GM23338 (cell line): ENCODE measurements at regions not wholly inside any gene's neighbourhood (a gene's known extent, or its start where the extent isn't known, plus 50 kb on each side); places are given as distances from the start of the nearest gene placed in this dataset.

Experiments used
- ATAC-seq: fragments of 200-7000 bp; cut with Tn5 transposase; 3 replicates; pipeline ENCODE4 v1.9.1; 2020
- DNase-seq: peaks from one replicate; pipeline ENCODE4 v3.0.0-alpha.2; 2015; ENCODE audit warnings: low spot score
- H2AFZ ChIP-seq: fragments of 200-600 bp; sonication (generic); 2 replicates; pipeline ENCODE4 v1.8.0; 2016; ENCODE audit warnings: antibody characterized with exemption, mild to moderate bottlenecking, moderate library complexity
- H3F3A ChIP-seq: fragments of 200-600 bp; sonication (generic); replicated peaks from 2 replicates; pipeline ENCODE4 v1.8.0; 2017; ENCODE audit warnings: antibody characterized with exemption, mixed run types, low read depth
- H3K27ac ChIP-seq: fragments of 200-600 bp; sonication (generic); 2 replicates; pipeline ENCODE4 v1.6.1; 2016; ENCODE audit warnings: low read depth
- H3K27me3 ChIP-seq: fragments of 200-600 bp; sonication (generic); 2 replicates; pipeline ENCODE4 v1.8.0; 2016; ENCODE audit warnings: mild to moderate bottlenecking, mixed run types, moderate library complexity; ENCODE audit not compliant: insufficient read depth
- H3K36me3 ChIP-seq: fragments of 200-600 bp; sonication (generic); 2 replicates; pipeline ENCODE4 v1.8.0; 2016; ENCODE audit warnings: mild to moderate bottlenecking; ENCODE audit not compliant: insufficient read depth
- H3K4me1 ChIP-seq: fragments of 200-600 bp; sonication (generic); 2 replicates; pipeline ENCODE4 v1.8.0; 2016; ENCODE audit warnings: mild to moderate bottlenecking, moderate library complexity; ENCODE audit not compliant: insufficient read depth
- H3K4me2 ChIP-seq: fragments of 200-600 bp; sonication (generic); 2 replicates; pipeline ENCODE4 v1.7.1; 2017; ENCODE audit warnings: mixed run types
- H3K4me3 ChIP-seq: fragments of 200-600 bp; sonication (generic); 2 replicates; pipeline ENCODE4 v1.6.1; 2016; ENCODE audit warnings: mixed run types
- H3K79me2 ChIP-seq: fragments of 200-600 bp; sonication (generic); replicated peaks from 2 replicates; pipeline ENCODE4 v1.8.0; 2017; ENCODE audit warnings: mild to moderate bottlenecking; ENCODE audit not compliant: insufficient read depth
- H3K9me2 ChIP-seq: fragments of 200-600 bp; sonication (generic); 2 replicates; pipeline ENCODE4 v1.8.0; 2017; ENCODE audit not compliant: insufficient read depth
- H4K20me1 ChIP-seq: fragments of 200-600 bp; sonication (generic); replicated peaks from 2 replicates; pipeline ENCODE4 v1.8.0; 2017; ENCODE audit warnings: mild to moderate bottlenecking; ENCODE audit not compliant: insufficient read depth
- H3K27ac Mint-ChIP-seq: 2 replicates; pipeline ENCODE4 v1.8.0; 2020; ENCODE audit warnings: inconsistent platforms, mild to moderate bottlenecking, moderate library complexity, mixed read lengths
- H3K27me3 Mint-ChIP-seq: 3 replicates; pipeline ENCODE4 v1.8.0; 2022; ENCODE audit warnings: low read depth, mild to moderate bottlenecking, moderate library complexity, mixed read lengths, inconsistent platforms; ENCODE audit not compliant: insufficient read depth, poor library complexity
- H3K36me3 Mint-ChIP-seq: 3 replicates; pipeline ENCODE4 v1.8.0; 2021; ENCODE audit warnings: low read depth, mild to moderate bottlenecking, inconsistent platforms, moderate library complexity, mixed read lengths
- H3K4me1 Mint-ChIP-seq: 3 replicates; pipeline ENCODE4 v1.8.0; 2020; ENCODE audit warnings: mild to moderate bottlenecking, inconsistent platforms, mixed read lengths
- H3K4me3 Mint-ChIP-seq: 3 replicates; pipeline ENCODE4 v1.8.0; 2021; ENCODE audit warnings: moderate library complexity, mild to moderate bottlenecking, inconsistent platforms, mixed read lengths
- H3K9me3 Mint-ChIP-seq: 3 replicates; pipeline ENCODE4 v1.8.0; 2020; ENCODE audit warnings: moderate library complexity, mild to moderate bottlenecking, inconsistent platforms, mixed read lengths
- CREB1 ChIP-seq: fragments of 250-450 bp; sonication (Bioruptor Pico); IDR thresholded peaks from 2 replicates; pipeline ENCODE4 v1.5.0; 2020; ENCODE audit warnings: low read depth, mild to moderate bottlenecking, moderate library complexity
- CTCF ChIP-seq, 2 experiments: fragments of 200-600 bp in 1 of 2; sonication (generic) in 1 of 2; conservative IDR thresholded peaks; 2 replicates each; pipeline versions ENCODE4 v1.5.1 to v1.6.1; 2016 to 2017; ENCODE audit warnings: antibody characterized with exemption in 2 of 2, low read depth in 2 of 2, mild to moderate bottlenecking in 2 of 2, moderate library complexity in 1 of 2
- ETS1 ChIP-seq: IDR thresholded peaks from 2 replicates; pipeline ENCODE4 v1.6.1; 2016; ENCODE audit warnings: antibody characterized with exemption
- EZH2 ChIP-seq: fragments of 200-600 bp; sonication (generic); IDR thresholded peaks from one replicate; pipeline ENCODE4 v1.8.0; 2017; ENCODE audit warnings: antibody characterized with exemption, mild to moderate bottlenecking, low read depth; ENCODE audit not compliant: unreplicated experiment
- EZH2phosphoT487 ChIP-seq: fragments of 200-600 bp; sonication (generic); IDR thresholded peaks from one replicate; pipeline ENCODE4 v1.8.1; 2018; ENCODE audit warnings: antibody characterized with exemption; ENCODE audit not compliant: unreplicated experiment
- JUNB ChIP-seq: IDR thresholded peaks from one replicate; pipeline ENCODE4 v1.6.1; 2016; ENCODE audit warnings: antibody characterized with exemption; ENCODE audit not compliant: unreplicated experiment
- NANOG ChIP-seq: IDR thresholded peaks from 2 replicates; pipeline ENCODE4 v1.6.1; 2016; ENCODE audit warnings: antibody characterized with exemption, borderline replicate concordance
- POLR2AphosphoS5 ChIP-seq: IDR thresholded peaks from 2 replicates; pipeline ENCODE4 v1.6.1; 2016; ENCODE audit warnings: antibody characterized with exemption, low read depth
- REST ChIP-seq: IDR thresholded peaks from one replicate; pipeline ENCODE4 v1.6.1; 2018; ENCODE audit warnings: antibody characterized with exemption; ENCODE audit not compliant: unreplicated experiment
- STAT1 ChIP-seq: IDR thresholded peaks from one replicate; pipeline ENCODE4 v1.6.1; 2016; ENCODE audit warnings: antibody characterized with exemption; ENCODE audit not compliant: unreplicated experiment
- ZNF114 ChIP-seq: fragments of 250-450 bp; sonication (Bioruptor Pico); IDR thresholded peaks from 2 replicates; pipeline ENCODE4 v1.5.0; 2020; ENCODE audit warnings: mild to moderate bottlenecking, moderate library complexity
- ZNF331 ChIP-seq: fragments of 250-450 bp; sonication (Bioruptor Pico); IDR thresholded peaks from 2 replicates; pipeline ENCODE4 v1.5.0; 2020; ENCODE audit warnings: low read depth, mild to moderate bottlenecking, moderate library complexity
- TF ChIP-seq, protein P1 (sequence below): fragments of 250-450 bp; sonication (Bioruptor Pico); IDR thresholded peaks from 2 replicates; pipeline ENCODE4 v1.5.0; 2020; ENCODE audit warnings: mild to moderate bottlenecking, moderate library complexity

GRCh38 chr9:80493258-80493657, 921.5 kb downstream of the TLE4 start:
- Mint-ChIP-seq H3K27ac (no peak overlapping the region), H3K36me3 (no peaks in the 10 kb centered on the region), H3K4me1 (no peaks in the 10 kb centered on the region), H3K9me3 (peaks cover 9% of the 10 kb centered on the region), H3K4me3 (no peak overlapping the region), H3K27me3 (no peaks in the 10 kb centered on the region)
- Histone ChIP-seq H3K27me3 (no peaks in the 10 kb centered on the region), H2AFZ (no peak overlapping the region), H3K27ac (no peak overlapping the region), H3K4me1 (no peaks in the 10 kb centered on the region), H3F3A (no peaks in the 10 kb centered on the region), H3K36me3 (no peaks in the 10 kb centered on the region), H3K4me2 (no peak overlapping the region), H3K4me3 (no peak overlapping the region), H4K20me1 (no peaks in the 10 kb centered on the region), H3K9me2 (no peaks in the 10 kb centered on the region), H3K79me2 (no peaks in the 10 kb centered on the region)
- TF ChIP-seq CTCF (conservative IDR thresholded peaks at IDR 0.05; ENCODE audit: low read depth in 2 of 2) (no peak), JUNB (no peak), POLR2AphosphoS5 (no peak), EZH2phosphoT487 (no peak), CREB1 (CRISPR knock-in tag) (no peak), EZH2 (no peak), ETS1 (no peak), STAT1 (no peak), ZNF114 (CRISPR knock-in tag) (no peak), ZNF331 (CRISPR knock-in tag) (no peak), NANOG (no peak), REST (no peak)
- TF ChIP-seq, protein P1, sequence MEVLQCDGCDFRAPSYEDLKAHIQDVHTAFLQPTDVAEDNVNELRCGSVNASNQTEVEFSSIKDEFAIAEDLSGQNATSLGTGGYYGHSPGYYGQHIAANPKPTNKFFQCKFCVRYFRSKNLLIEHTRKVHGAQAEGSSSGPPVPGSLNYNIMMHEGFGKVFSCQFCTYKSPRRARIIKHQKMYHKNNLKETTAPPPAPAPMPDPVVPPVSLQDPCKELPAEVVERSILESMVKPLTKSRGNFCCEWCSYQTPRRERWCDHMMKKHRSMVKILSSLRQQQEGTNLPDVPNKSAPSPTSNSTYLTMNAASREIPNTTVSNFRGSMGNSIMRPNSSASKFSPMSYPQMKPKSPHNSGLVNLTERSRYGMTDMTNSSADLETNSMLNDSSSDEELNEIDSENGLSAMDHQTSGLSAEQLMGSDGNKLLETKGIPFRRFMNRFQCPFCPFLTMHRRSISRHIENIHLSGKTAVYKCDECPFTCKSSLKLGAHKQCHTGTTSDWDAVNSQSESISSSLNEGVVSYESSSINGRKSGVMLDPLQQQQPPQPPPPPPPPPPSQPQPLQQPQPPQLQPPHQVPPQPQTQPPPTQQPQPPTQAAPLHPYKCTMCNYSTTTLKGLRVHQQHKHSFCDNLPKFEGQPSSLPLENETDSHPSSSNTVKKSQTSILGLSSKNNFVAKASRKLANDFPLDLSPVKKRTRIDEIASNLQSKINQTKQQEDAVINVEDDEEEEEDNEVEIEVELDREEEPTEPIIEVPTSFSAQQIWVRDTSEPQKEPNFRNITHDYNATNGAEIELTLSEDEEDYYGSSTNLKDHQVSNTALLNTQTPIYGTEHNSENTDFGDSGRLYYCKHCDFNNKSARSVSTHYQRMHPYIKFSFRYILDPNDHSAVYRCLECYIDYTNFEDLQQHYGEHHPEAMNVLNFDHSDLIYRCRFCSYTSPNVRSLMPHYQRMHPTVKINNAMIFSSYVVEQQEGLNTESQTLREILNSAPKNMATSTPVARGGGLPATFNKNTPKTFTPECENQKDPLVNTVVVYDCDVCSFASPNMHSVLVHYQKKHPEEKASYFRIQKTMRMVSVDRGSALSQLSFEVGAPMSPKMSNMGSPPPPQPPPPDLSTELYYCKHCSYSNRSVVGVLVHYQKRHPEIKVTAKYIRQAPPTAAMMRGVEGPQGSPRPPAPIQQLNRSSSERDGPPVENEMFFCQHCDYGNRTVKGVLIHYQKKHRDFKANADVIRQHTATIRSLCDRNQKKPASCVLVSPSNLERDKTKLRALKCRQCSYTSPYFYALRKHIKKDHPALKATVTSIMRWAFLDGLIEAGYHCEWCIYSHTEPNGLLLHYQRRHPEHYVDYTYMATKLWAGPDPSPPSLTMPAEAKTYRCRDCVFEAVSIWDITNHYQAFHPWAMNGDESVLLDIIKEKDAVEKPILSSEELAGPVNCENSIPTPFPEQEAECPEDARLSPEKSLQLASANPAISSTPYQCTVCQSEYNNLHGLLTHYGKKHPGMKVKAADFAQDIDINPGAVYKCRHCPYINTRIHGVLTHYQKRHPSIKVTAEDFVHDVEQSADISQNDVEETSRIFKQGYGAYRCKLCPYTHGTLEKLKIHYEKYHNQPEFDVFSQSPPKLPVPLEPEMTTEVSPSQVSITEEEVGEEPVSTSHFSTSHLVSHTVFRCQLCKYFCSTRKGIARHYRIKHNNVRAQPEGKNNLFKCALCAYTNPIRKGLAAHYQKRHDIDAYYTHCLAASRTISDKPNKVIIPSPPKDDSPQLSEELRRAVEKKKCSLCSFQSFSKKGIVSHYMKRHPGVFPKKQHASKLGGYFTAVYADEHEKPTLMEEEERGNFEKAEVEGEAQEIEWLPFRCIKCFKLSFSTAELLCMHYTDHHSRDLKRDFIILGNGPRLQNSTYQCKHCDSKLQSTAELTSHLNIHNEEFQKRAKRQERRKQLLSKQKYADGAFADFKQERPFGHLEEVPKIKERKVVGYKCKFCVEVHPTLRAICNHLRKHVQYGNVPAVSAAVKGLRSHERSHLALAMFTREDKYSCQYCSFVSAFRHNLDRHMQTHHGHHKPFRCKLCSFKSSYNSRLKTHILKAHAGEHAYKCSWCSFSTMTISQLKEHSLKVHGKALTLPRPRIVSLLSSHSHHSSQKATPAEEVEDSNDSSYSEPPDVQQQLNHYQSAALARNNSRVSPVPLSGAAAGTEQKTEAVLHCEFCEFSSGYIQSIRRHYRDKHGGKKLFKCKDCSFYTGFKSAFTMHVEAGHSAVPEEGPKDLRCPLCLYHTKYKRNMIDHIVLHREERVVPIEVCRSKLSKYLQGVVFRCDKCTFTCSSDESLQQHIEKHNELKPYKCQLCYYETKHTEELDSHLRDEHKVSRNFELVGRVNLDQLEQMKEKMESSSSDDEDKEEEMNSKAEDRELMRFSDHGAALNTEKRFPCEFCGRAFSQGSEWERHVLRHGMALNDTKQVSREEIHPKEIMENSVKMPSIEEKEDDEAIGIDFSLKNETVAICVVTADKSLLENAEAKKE = no peak
- ATAC-seq (no peak), DNase-seq (no peak)
